Cardiac septum (tissue), 1 donor: ENCODE measurements at regions not wholly inside any gene's neighbourhood (a gene's known extent, or its start where the extent isn't known, plus 50 kb on each side); places are given as distances from the start of the nearest gene placed in this dataset.
"Not testable (repeated sequence)": the region's sequence is repeated elsewhere in the genome, so short reads cannot be mapped to it uniquely, and the experiment has no call there.

Experiments
- DNase-seq: peaks from one replicate; pipeline ENCODE4 v3.0.0-alpha.2; 2020; ENCODE audit warnings: low spot score
- intact Hi-C: fragments of 100-400 bp; cut with DNase I; formaldehyde crosslinking; loops from one replicate; pipeline ENCODE4 v1.14.0; 2022
- donor health status: DM: no; HTN: no; CAD: no.

DNA sequence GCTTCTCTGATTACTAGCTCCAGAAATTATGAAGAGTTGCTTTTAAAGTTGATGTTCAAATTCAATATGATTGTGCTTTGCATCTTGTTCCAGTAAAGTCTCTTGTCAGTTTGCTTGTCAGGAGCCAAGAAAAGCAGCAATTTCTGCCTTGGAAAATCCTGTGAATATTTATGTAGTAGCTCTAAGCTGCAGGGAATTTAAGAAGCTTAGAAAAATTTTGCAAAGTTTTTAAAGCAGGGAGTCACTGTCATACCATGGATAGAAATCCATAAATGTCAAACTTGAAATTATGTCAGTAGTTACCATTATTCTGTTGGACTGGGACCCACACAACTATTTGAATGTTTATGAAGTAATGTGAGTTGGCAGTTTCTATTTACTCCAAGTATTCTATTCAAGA, 169.3 kb downstream of the TMEM200C start:
- DNase-seq = no peak
- intact Hi-C loops = no loop called here

DNA sequence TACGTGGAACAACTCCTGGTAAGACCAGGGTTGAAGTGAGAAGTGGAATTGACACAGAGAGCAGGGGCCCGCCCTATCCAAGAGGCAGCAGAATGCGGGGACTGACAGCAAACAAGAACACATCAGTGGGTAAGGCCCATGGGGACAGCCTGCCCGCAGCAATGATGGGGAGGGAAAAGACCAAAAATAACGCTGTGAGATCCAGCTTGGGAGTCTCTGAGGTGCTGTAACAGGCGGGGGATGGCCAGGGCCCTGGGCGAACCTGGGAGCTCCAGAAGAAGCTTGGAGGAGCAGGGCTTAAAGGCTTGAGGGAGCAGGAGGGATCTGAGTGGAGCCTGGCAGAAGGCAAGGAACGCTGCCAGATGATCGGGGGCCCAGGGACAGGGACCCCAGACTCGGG, 173.4 kb downstream of the TMEM200C start:
- intact Hi-C loops = no loop called here
- DNase-seq = no peak

DNA sequence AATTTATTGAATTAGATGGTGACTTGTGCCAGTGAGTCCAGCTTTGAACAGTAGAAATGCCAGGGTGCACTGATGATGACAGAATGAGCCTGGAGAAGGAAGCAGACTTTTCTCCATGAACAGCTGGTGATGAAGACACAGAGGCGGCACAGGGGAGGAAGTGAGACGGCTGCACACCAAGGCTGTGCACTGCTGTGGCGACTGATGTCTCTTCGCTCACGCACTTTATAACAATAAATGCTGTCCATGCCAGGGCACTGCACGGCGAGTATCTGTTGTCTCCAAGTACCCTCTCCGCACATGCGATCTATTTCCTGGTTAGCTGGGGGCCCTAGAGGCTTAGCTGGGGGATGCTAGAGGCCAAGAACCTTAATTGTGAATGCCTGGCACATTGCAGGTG, 175.2 kb downstream of the TMEM200C start:
- no peak for DNase-seq
- intact Hi-C loops = no loop called here

DNA sequence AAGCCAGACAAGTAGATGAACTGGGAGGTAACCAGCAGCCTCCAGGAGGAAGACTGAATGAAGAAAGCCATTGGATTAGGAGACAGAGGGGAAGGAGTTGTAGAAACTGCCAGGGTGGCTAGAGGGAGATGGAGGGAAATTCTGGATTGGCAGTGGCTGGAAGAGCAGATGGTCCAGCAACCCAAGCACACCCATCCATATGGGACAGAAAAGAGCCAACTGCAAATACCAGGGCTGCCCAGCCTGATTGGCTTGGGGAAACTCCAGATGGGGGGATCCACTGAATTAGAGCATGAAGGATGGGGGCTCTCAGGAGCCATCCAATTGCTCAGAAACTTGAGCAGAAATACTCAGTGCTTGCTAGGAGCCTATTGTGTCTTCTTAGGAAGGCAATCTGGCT, 173.5 kb upstream of the EPB41L3 start:
- intact Hi-C loops = no loop called here
- DNase-seq = no peak

DNA sequence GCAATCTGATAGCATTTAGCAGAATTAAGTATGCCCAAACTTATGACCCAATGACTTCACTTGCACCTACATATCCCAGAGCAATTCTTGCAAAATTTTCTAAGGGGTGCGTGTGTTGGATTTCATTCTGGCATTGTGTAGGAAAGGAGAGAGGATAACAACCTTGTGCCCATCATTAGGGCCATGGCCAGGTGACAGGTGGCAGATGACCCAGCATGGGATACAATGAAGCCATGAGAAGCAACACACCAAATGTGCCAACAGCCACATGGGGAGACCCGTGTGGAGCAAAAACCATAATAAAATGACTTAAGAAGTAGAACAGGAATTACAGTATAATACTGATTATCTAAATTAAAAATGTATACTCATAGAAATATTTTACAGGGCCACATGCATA, 166.9 kb upstream of the EPB41L3 start:
- intact Hi-C loops = no loop called here
- DNase-seq = no peak

DNA sequence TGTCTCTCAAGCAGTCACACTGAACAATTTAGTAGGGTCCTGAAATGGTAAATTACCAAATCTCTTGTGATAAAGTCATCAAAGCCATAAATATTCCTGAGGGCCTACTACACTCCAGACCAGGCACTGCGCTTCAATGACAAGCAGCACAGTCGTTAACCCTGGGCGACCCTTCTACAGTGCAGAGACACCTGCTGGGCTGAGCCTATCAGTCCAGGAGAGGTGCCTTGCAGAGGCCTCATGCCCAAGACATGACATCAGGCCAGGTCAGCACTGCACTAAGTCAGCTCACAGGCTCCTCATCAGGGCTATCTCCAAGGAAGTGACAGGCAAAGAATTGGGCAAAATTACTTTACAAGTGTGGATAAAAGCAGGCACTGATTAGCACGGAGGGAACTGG, 166.4 kb upstream of the EPB41L3 start:
- intact Hi-C loops = no loop called here
- no peak for DNase-seq

DNA sequence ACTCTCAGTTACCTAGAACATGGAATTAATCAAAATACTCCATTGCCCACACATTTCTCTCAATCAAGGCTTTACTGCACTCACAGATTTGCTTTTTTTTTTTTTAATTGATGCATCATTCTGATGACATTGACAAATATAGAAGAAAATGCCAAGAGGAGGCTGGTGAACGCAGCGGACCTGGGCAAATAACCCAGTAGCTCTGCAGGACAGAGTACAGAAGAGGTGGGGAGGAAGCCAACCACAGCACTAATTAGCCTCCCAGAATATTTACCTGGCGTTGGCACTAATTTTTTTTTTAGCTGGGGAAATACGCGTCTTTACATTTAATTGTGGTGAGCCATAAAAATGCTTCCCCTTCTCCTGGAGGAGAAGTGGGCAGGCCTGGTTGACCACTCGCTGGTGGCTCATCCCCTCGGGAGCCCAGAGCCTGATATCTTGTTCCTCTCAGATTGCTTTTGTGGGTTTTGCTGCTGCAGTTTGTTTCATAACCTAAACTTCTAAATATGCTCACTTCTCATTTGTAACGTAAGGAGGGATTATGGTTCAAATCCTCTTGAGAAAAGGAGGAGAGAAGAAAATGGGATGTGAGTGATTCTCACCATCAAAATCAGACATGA, 165.8 kb upstream of the EPB41L3 start:
- no peak for DNase-seq
- intact Hi-C loops = no loop called here

DNA sequence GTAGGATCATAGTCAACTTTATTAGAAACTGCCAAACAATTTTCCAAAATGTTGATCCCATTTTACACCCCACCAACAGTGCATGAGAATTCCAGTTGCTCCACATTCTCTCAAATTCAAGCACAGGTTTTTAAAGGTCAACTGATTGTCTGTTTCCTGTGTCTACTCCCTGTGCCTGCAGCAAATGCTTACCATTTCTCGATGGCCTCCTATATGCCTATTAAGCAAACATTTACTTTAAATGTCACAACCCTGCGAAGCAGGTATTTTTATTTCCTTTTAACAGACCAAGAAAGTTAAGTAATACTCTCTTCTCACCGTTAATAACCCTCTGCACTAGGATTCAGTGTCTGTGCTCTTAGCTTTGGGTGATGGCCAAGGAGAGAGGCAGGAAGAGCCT, 163.8 kb upstream of the EPB41L3 start:
- DNase-seq = no peak
- intact Hi-C loops = no loop called here

DNA sequence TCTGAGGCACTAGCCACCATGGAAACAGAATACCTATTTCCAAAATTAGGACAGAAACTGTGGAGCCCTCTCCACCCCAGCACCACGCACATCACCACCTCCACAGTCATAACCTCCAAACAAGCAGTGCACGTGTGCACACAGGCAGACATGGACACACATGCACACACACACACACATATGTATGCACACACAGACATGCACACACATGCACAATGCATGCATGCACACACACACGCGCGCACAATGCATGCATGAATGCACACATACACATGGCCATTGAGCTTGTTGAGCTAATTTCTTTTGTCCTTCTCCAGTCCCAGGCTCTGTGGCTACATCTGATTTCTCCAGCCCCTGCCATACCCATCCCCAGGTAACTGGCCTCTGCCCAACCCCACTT, 161.6 kb upstream of the EPB41L3 start:
- intact Hi-C loops = no loop called here
- no peak for DNase-seq

DNA sequence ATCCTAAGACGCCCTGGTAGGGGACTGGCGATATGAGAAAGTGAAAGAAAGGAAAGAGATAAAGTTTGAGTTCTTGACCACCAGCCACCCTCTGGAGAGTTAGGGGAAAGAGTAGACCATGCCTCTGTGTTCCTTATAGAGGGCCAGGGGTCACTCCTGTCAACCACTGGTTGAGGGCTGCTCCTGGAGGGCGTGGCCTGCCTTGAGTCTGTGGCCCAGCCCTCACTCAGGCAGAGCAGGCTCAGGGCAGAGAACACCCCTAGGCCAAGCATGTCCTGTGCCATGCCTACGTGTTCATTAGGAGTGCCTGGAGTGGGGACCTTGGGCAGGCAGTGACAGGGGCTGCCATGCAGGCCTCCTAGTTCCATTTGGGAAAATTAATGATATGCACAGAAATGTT, 161.1 kb upstream of the EPB41L3 start:
- intact Hi-C loops = no loop called here
- no peak for DNase-seq

DNA sequence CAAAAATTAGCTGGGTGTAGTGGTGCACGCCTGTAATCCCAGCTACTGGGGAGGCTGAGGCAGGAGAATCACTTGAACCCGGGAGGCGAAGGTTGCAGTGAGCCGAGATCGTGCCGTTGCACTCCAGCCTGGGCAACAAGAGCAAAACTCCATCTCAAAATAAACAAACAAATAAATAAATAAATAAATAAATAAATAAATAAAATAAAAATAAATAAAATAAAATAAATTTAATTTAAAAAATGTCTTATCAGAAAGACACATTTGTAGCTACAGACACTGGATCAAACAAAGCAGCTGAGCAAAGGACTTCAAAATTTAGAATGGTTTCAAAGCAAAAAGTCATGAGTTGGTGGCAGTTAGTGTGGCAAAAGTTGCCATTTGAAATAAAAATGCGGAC, 158.2 kb upstream of the EPB41L3 start:
- DNase-seq, intact Hi-C loops: not testable (repeated sequence)

DNA sequence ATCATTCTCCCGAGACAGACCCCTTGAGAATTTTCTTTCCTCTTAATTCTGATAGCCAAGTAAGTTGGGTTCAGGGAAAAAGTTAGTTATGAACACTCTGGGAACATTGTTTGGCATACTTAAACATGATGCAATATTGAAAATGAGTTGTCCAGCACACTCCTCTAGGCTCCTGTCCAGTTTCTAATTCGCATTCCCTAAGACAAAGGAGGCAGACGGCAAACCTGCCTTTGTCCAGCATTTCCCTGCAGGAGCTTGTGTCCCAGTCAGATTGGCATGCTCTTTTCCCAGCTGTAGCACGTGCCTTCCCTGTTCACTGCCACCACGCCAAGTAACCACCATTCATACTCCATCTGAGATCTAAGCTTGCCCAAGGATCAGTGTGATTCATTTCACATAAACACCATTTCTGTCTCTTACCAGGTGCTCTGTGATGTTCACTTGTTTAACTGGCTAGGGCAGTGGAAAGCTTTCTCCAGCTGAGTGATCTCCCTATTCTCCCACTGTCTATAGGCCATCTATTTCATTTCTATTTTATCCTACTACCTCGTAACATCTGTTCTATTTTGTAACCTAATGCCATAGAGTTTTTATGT, 150.0 kb upstream of the EPB41L3 start:
- DNase-seq = no peak
- intact Hi-C loops = no loop called here

DNA sequence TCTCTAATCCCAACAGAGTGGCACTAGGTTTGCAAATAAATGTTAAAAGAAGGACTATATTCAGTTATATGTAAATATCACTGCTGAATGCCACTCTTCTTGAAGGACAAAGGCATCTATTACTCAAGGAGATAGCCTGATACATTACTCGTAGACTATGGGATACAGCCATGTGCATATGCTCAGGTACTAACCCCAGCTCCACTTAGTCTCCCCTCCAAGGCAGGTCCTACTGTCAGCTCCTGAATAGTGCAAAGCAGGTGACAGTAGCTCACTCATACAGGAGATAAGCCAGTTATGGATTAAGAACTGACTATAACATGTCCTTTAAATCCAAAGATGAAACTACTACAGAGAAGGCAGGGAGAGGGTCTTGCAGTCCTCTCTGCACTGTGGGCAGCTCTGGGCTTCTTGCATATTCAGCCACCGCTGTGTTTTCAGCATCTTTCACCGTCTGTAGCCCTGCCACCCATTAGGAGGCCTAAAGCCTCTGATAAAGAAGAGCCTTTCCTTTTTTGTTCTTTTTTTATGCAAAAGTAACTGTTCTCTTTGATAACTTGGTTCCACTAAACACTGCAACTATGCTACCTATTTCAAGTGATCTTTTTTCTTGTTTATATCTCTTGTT, 135.1 kb upstream of the EPB41L3 start:
- no peak for DNase-seq
- intact Hi-C loops = no loop called here

DNA sequence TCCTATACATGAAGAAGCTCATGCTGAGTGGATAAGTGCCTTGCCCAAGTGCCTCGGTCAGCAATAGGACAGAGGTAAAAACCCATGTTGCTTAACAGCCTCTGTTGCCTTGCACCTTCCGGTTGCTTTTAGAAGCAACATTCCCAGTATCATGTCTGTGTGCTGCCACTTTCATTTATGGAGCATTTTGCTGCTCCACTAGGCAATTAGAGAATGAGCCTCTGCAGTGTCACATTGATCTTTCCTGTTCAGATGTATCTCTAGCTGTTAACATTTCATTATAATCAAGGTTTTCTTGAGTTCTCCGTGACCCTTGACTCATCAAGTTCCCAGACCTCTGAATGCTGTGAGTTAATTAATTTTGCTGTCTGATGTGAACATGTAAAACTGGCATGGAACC, 134.5 kb upstream of the EPB41L3 start:
- intact Hi-C loops = no loop called here
- DNase-seq = no peak

DNA sequence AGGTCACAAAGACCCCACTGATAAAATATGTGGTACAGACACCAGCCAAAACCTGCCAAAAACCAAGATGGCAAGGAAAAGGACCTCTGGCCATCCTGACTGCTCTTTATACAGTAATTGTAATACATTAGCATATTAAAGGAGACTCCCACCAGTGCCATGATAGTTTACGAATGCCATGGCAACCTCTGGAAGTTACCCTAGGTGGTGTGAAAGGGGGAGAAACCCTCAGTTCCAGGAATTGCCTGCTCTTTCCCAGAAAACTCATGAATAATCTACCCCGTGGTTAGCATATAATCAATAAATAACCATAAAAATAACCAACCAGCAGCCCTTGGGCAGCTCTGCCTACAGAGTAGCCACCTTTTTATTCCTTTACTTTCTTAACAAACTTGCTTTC, 129.8 kb upstream of the EPB41L3 start:
- DNase-seq = no peak
- intact Hi-C loops = no loop called here

DNA sequence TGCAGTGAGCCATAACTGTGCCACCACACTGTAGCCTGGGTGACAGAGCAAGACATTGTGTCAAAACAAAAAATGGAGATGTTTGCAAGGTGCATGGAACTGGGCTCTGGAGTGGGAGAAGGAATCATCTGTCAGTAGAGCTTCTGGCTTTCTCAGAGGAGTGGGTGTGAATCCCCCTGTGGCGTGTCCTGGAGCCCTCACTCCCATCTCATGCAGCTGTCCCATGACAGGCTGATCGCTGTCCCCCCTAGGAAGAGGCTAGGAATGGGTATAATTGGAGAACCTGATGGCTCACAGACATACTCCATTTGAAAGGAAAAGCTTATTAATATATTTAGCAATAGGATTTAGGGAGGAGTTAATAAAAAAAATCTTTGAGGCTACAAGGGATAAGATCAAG, 125.8 kb upstream of the EPB41L3 start:
- no peak for DNase-seq
- intact Hi-C loops = no loop called here

DNA sequence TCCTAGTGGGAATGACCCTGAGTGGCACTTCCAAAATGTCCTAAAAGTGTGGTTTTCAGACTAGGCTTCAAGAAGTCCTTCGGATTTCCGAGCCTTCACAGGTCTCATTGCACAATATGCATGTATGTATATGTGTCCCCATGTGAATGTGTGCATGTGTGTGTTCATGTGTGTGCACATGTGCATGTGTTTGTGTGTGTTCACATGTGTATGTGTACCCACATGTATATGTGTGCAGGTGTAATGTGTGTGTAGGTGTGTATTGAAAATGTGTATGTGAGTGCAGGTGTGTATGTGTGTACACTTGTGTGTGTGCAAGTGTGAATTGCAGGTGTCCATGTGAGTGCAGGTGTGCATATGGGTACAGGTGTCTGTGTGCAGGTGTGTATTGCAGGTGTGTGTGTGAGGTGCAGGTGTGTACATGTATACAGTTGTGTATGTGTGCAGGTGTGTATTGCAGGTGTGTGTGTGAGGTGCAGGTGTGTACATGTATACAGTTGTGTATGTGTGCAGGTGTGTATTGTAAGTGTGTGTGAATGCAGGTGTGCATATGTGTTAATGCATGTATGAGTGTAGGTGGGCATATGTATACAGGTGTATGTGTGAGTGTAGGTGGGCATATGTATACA, 124.4 kb upstream of the EPB41L3 start:
- intact Hi-C loops = no loop called here
- no peak for DNase-seq

DNA sequence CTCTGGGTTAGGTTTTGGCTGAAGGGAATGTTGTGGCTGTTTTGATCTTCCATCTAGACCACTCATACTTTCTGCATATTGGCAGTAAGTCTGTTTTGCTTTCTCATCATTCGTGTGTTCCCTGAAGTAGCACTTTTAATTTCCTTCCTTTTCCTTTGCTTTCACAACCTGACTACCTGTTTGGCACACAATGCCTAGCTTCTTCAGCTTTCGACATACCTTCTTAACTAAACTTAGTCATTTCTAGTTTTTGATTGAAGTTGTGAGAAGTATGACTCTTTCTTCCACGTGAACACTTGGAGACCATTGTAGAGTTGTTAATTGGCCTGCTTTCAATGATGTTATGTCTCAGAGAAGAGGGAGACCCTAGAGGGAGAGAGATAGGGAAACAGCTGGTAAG, 123.6 kb upstream of the EPB41L3 start:
- no peak for DNase-seq
- intact Hi-C loops = no loop called here

DNA sequence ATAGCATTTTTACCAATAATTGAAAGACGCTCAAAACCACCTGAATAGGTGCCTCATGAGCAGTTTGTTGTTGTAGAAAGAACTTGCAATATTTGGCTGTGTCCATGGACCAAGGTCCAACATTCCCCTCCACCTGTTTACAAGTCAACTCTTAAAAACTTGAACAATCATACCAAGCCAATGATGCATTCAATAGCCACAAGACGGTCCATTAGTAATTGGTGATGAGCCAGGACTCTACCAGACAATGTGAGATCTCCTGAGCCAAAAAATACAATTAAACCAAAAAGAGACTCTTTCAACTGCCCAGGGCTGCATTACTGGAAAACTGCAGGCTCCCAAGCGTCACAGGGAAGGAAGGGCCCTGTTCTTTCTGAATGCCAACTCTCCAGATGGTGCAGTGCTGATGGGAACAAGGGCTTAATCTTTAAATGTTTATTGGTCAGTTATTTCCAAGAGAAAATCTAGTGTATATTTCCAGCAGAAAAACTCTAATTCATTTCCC, 118.8 kb upstream of the EPB41L3 start:
- DNase-seq = no peak
- intact Hi-C loops = no loop called here

DNA sequence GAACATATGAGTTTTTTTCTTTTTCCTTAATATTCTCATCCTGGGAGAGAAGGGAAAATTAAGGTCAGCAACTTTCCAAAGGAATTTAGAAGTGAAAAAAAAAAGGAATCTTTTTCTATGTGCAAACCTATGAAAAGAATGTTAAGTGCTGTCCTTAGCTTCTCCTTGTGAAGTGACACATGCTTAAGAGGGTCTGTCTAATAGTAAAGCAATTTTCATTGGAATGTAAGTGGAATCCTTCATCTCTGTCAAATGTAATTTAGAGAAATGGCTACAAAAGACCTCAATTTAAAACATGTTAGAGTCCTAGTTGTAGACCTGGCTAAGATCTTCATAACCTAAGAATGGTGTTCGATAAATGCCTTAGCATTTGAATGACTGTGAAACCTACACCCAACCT, 117.4 kb upstream of the EPB41L3 start:
- no peak for DNase-seq
- intact Hi-C loops = no loop called here

DNA sequence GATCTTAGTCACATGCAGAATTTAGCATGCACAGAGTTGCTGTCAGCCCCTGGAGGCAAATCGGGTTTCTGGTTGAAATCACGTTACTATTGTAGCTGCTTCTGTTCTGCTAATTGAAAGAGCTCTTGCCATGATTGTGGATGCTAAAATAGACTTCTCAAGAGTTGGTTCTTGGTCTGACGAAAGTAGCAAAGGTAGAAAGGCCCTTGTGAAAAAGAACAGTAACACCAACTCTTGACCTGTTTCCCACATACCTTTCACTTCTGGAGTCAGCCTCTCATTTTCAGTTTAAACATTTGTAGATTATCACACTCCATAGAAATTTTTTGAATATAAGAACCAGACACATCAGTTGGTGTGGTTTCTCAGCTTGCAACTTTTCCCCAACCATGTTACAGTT, 110.0 kb upstream of the EPB41L3 start:
- intact Hi-C loops = no loop called here

More for the DNA sequence above, 110.0 kb upstream of the EPB41L3 start:
- DNase-seq = no peak
